Activated naive CD4-positive, alpha-beta T cell treated with anti-CD3 and anti-CD28 coated beads, Interleukin-2, amount 50 U/mL, for 16 hours (primary cell): ENCODE measurements at regions not wholly inside any gene's neighbourhood (a gene's known extent, or its start where the extent isn't known, plus 50 kb on each side); places are given as distances from the start of the nearest gene placed in this dataset.
A peak's percentile ranks its signal among the peaks of the same experiment; 100 is the strongest.
"Not testable (repeated sequence)": the region's sequence is repeated elsewhere in the genome, so short reads cannot be mapped to it uniquely, and the experiment has no call there.

ENCODE experiments used
- DNase-seq: peaks from one replicate; pipeline ENCODE4 v3.0.0-alpha.2; 2020

GRCh38 chr14:106234525-106235254 is 708.3 kb downstream of the TMEM121 start:
- DNase-seq: peak; percentile 26

GRCh38 chr14:106235356-106236159 is 709.2 kb downstream of the TMEM121 start:
- no peak for DNase-seq

DNA sequence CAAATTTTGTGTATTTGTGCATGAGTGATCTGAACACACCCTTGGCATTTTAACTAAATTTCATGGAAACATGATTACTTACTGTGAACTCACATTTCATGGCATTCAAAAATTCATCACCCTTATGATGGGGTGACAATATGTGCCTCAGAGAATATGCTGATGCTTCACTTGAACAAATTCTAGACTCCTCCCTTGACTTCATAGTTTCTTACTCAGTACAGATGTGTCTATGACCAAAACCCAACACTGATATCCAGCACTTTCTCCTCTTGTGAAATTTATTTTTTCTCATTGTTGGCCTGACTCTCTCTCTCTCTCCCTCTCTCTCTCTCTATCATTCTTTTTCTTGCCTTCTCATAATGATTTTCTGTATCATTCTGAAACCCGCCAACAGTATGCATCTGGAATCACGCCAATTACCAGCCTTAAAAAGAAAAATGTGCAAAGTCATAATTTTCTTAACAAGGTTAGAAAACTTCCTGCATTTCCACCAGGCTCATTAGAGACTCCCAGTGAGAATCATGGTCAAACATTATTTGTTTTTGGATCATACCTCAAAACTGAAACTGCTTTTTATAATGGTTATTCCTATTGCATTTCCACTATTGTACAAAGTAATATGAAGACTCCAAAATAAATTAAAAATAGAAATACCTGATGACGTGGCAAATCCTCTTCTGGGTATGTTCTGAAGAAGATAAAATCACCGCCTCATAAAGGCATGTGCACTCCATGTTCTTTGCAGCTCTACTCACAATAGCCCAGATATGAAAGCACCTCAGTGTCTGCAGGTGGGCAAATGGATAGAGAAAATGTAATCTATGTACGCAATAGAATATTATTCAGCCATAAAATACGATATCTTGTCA is 722.2 kb downstream of the TMEM121 start:
- no peak for DNase-seq

- not testable (repeated sequence) for DNase-seq
Observed at GRCh38 chr14:106253995-106254394, 727.6 kb downstream of the TMEM121 start.

DNA sequence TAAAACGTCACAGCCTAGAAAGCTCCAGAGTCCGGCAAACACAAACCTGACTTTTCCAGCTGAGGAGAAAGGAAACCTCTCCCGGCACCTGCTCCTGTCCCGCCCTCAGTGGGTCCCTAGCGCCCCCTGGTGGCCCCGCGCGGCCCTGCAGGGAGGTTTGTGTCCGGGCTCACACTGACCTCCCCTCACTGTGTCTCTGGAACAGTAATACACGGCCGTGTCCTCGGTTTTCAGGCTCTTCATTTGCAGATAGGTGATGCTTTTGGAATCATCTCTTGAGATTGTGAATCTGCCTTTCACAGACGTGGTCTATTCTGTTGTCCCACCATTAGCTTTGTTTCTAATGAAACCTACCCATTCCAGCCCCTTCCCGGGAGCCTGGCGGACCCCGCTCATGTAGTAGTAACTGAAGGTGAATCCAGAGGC is 731.2 kb downstream of the TMEM121 start:
- peak; percentile 74 for DNase-seq

DNA sequence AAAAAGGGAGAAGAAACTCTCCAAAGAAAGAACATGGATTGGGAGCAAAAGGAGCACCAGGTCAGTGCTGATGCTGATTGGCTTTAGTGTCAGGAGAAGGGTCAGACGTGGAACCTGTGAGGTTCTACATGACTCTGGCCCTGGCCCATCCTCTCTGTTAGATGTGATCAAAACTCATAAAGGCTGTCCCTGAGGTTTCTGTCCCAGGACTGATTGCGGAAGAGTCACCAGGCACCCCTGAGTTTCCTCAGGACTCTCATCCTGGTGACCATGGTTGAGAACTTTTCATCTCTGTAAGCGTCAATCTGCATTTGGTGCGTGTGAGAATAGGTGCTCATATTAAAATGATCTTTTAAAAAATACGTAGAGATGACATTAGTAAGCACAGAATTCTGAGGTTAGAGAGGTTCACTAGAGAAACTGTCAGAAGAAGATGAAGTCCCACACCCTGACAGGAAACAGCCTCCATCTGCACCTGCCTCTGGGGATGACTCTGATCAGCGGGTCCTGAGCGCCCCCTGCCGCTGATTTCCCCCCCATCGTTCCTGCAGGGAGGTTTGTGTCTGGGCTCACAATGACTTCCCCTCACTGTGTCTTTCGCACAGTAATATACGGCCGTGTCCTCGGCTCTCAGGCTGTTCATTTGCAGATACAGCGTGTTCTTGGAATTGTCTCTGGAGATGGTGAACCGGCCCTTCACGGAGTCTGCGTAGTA is 741.8 kb downstream of the TMEM121 start:
- peak; percentile 82 for DNase-seq

DNA sequence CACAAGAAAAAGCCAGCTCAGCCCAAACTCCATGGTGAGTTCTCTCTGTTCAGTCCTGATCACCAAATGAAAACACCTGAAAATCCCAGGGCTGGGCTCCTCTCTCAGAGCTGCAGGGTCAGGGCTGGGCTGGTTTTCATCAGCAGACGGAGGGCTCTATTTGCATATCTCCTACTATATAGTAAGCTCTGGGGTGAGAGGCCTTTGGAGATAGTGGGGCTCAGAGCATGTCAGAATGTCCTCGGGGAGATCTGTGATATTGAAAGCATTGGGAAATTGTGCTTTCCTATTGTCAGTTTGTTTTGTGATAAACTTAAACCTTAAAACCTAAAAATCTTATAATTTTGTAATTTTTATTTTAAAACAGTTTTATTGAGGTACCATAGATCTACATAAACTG is 742.6 kb downstream of the TMEM121 start:
- DNase-seq: no peak

DNA sequence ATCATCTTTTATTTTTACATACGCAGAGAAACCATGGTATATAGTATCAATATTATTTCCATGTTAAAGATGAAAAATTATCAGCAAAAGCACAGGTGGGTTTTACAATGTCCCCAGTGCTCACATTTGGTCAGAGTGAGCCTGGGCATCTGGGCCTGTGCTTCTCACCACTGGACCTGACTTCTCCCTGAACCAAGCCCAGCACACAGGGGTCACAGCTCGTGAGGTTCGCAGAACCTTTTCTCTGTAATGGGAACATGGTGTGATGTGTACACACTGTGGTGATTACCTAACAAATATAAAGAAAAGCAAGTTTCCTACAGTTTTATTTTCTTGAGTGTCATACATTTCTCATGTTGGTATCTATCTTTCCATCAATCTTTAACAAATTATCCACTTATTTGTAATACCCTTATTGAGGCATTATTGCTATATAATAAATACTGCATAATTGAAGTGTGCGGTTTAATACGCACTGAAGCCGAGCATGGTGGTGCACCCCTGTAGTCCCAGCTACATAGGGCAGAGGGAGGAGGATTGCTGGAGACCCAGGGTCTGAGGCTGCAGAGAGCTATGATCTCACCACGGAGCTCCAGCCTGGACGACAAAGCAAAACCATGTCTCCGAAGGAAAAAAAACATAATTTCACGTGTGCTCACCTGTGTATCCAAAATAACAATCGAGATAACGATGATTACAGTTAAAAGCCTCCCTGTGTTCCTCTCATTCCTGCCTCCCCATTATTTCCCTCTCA is 743.2 kb downstream of the TMEM121 start:
- no peak for DNase-seq

- DNase-seq: not testable (repeated sequence)
Observed at GRCh38 chr14:106270476-106271121, 744.2 kb downstream of the TMEM121 start.

DNA sequence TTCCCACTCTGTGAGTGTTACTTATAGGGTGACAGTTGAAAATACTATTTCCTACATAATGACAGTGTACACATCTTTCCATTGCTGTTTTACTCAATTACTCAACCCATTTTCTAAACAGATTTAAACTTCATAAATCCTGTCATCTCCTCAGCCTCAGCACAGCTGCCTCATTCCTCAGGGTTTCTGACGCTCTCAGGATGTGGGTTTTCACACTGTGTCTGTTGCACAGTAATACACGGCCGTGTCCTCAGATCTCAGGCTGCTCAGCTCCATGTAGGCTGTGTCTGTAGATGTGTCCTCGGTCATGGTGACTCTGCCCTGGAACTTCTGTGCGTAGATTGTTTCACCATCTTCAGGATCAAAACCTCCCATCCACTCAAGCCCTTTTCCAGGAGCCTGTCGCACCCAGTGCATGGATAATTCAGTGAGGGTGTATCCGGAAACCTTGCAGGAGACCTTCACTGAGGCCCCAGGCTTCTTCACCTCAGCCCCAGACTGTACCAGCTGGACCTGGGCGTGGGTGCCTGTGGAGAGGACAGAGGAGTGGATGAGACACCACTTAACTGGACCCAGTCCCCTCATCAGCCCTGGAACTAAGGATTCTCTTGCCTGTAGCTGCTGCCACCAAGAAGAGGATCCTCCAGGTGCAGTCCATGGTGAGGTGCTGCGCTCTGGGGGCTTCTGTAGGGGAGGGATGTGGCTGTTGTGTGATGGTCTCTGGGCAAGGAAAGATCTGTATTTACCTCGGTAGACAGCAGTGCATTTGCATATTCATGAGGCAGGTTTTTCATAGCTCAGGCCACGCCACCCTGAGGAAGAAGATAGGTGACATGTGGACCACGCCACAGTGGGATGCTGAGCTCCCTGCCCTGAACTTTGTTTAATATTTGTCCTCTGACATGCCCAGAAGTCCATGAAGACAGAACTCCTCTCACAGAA is 750.2 kb downstream of the TMEM121 start:
- no peak for DNase-seq

GRCh38 chr14:106277503-106277902 is 751.1 kb downstream of the TMEM121 start:
- peak; percentile 36 for DNase-seq

DNA sequence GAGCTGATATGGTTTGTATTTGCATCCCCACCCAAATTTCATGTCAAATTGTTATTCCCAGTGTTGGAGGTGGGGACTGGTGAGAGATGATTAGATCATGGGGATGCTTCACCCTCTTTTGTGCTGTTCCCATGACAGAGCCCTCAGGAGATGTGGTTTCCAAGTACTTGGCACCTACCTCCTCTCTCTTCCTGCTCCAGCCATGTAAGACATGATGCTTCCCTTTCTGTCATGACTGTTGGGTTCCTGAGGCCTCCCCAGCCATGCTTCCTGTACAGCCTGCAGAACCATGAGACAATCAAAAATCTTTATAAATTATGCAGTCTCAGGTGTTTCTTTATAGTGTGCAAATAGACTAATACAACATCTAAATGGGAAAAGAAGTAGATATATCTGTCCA is 754.5 kb downstream of the TMEM121 start:
- DNase-seq: no peak

GRCh38 chr14:106286697-106287290 is 760.4 kb downstream of the TMEM121 start:
- peak; percentile 18 for DNase-seq

GRCh38 chr14:106287506-106287905 is 761.1 kb downstream of the TMEM121 start:
- DNase-seq: no peak

DNA sequence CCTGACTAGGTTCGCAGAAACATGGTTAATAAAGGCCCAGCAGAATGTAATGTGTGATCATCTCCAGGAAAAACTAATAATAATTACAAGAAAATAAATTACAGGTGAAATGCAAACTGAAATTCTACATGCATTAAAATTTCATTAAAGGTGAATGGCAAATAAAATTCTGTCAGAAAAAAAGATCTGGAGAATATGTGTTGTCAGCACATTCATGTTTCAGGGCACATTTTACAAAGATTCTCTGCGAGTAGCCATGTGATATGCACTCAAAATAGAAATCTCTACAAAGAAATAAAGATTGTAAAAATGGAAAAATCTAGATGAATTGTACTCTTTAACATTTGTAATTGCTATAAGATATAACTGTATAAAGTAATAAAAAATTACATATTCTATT is 765.2 kb downstream of the TMEM121 start:
- DNase-seq: no peak

DNA sequence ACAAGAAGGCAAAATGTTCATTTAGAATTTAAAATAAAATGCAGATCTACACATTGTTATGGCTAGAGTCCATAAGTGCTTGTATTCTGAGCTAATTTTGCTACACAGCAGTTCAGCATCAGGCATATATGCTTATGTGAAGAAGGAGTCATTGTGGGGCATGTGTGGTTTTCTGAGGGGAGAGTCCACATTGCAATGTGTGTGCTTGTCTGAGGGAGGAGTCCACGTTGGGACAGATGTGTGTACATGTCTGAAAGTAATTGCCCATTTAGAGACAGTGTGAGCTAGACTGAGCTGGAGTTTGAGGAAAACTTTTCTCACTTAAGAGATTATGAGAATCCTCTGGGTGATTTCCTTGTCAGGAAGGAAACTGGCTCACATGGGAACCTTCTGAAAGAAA is 767.9 kb downstream of the TMEM121 start:
- DNase-seq: no peak

GRCh38 chr14:106300951-106301510 is 774.6 kb downstream of the TMEM121 start:
- not testable (repeated sequence) for DNase-seq

DNA sequence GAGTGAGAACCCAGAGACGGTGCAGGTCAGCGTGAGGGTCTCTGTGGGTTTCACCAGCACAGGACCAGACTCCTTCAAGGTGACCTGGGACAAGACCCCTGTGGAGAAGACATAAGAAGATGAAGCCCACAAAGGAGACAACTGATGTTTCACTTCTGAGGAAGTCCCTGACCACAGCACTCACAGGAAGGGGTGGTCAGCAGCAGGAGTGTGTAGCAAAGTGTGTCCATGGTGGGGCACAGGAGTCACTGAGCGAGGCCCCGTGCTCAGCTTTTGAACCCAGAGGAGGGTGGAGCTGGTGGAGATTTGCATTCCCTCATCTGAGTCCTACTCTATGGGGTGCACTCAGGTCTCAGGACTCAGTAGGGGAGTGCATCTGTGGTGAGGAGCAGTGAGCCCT is 775.2 kb downstream of the TMEM121 start:
- not testable (repeated sequence) for DNase-seq

GRCh38 chr14:106302661-106303060 is 776.3 kb downstream of the TMEM121 start:
- DNase-seq: no peak
